Ectodermal cell (in vitro differentiated cells): ENCODE measurements at regions not wholly inside any gene's neighbourhood (a gene's known extent, or its start where the extent isn't known, plus 50 kb on each side); places are given as distances from the start of the nearest gene placed in this dataset.
"Not testable (repeated sequence)": the region's sequence is repeated elsewhere in the genome, so short reads cannot be mapped to it uniquely, and the experiment has no call there.

Experiments
- H3K27ac ChIP-seq: 2 replicates; pipeline ENCODE4 v1.7.0; 2013; ENCODE audit warnings: mild to moderate bottlenecking, low read depth, low read length; ENCODE audit not compliant: insufficient read depth, poor library complexity, severe bottlenecking
- H3K27me3 ChIP-seq: 2 replicates; pipeline ENCODE4 v1.7.0; 2013; ENCODE audit warnings: mild to moderate bottlenecking, low read length; ENCODE audit not compliant: insufficient read depth, control insufficient read depth, poor library complexity, severe bottlenecking
- H3K36me3 ChIP-seq: one replicate; pipeline ENCODE4 v1.7.0; 2013; ENCODE audit warnings: low read length; ENCODE audit not compliant: control insufficient read depth, insufficient read depth
- H3K4me1 ChIP-seq: one replicate; pipeline ENCODE4 v1.7.0; 2013; ENCODE audit warnings: low read length; ENCODE audit not compliant: control insufficient read depth, insufficient read depth
- H3K4me3 ChIP-seq: 2 replicates; pipeline ENCODE4 v1.7.0; 2013; ENCODE audit warnings: low read depth, low read length, control low read depth; ENCODE audit not compliant: insufficient read depth
- H3K9me3 ChIP-seq: 2 replicates; pipeline ENCODE4 v1.7.0; 2013; ENCODE audit warnings: mild to moderate bottlenecking, low read length, moderate library complexity; ENCODE audit not compliant: control insufficient read depth
- WGBS, 2 experiments: methylation state at CpG; one replicate each; pipeline ENCODE4 v1.1.7; 2013; ENCODE audit warnings: missing lambda C conversion rate in 2 of 2; 5-methylcytosine and 5-hydroxymethylcytosine counted together

DNA sequence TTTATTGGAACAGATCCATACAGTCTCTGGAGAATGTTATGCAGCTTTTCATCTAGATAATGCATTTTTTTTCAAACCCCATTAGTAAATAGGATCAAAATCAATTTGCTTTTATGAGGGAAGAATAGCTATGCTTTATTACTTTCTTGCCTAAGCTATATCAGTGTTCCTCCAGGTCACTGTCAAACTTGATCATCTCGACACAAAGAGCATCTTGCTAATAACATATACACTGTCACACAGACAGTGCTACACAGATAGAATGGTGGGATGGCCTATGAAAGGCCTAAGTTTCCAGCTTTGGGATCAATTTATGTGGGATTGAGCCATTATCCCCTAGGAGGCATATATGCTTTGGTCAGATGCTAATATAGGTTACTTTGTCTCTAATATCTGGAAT, 862.9 kb upstream of the SPRY2 start:
- no peaks in the 10 kb centered on the region for H3K4me1 ChIP-seq
- WGBS, 2 experiments: 93% methylated on average over 1 of the region's 1 CpG; no CpG with 5 or more reads in 1 of the 2 experiments

DNA sequence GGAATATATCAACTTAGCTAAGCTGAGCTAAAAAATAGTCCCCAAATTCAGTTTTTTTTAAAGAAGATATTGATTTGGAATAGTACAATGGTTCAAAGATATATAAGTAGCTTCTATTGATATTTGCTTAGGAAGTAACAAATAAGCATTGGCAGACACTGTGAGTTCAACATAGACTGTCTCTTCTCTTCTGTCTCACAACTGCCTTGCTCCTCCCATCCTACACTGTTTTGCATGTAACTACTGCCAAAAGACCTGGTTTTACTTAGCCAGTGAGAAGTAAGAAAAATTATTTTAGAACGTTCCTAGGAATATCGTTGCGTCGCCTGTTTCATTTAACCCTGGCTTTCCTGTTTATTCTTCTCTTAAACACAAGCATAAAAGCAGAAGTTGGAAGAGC, 859.0 kb upstream of the SPRY2 start:
- Histone ChIP-seq H3K4me3 (no peak overlapping the region), H3K27ac (no peak overlapping the region), H3K36me3 (no peaks in the 10 kb centered on the region), H3K9me3 (no peaks in the 10 kb centered on the region), H3K27me3 (no peaks in the 10 kb centered on the region), H3K4me1 (no peaks in the 10 kb centered on the region)
- WGBS, 2 experiments: 90 to 100% methylated on average over 2 to 4 of the region's 4 CpGs

More for the DNA sequence above, 862.9 kb upstream of the SPRY2 start:
- Histone ChIP-seq H3K4me3 (no peak overlapping the region), H3K36me3 (no peaks in the 10 kb centered on the region), H3K27ac (no peak overlapping the region), H3K27me3 (no peaks in the 10 kb centered on the region), H3K9me3 (no peaks in the 10 kb centered on the region)

DNA sequence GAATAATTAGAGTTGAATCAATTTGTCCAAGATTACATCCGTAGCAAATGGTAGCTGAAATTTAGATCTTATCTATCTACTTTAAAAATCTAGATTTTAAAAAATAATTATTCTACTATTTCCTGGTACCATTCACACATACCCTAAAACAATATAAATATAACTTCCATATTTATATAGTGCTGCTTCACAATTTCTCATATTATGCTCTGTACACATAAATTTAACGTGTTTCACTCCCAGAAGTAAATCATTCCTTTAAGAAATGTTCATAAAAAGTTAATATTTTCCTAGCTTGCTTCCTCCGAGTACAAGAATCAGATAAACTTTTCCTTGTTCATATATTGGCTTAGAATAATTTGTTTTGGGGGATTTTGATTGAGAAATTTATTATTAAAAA, 857.0 kb upstream of the SPRY2 start:
- H3K36me3 ChIP-seq: no peaks in the 10 kb centered on the region
- no peaks in the 10 kb centered on the region for H3K27me3 ChIP-seq
- no peaks in the 10 kb centered on the region for H3K9me3 ChIP-seq
- no peak overlapping the region for H3K27ac ChIP-seq
- H3K4me3 ChIP-seq: no peak overlapping the region
- H3K4me1 ChIP-seq: no peaks in the 10 kb centered on the region
- 91 to 100% methylated on average over 1 to 3 of the region's 3 CpGs for WGBS, 2 experiments

DNA sequence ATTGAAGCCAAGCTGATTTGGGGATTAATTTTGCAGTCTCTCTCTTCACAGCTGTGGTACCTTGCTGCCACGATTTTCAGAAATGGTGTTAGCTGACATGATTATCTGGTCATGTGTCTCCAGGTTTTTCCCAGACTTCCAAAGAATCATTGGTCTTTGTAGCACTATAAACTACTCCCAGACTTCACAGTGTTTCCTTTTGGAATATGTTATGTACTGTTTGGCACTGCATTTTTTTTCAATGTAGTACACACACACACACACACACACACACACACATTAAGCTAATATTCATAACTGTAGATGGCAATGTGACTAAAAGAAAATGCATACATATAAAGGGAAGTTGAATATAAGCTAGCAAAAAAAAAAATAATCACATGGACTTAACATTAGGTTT, 856.6 kb upstream of the SPRY2 start:
- WGBS, 2 experiments: 82 to 89% methylated on average over 1 of the region's 1 CpG
- H3K4me3 ChIP-seq: no peak overlapping the region
- no peaks in the 10 kb centered on the region for H3K4me1 ChIP-seq
- H3K27me3 ChIP-seq: no peaks in the 10 kb centered on the region
- H3K9me3 ChIP-seq: no peaks in the 10 kb centered on the region
- H3K36me3 ChIP-seq: no peaks in the 10 kb centered on the region
- H3K27ac ChIP-seq: no peak overlapping the region

DNA sequence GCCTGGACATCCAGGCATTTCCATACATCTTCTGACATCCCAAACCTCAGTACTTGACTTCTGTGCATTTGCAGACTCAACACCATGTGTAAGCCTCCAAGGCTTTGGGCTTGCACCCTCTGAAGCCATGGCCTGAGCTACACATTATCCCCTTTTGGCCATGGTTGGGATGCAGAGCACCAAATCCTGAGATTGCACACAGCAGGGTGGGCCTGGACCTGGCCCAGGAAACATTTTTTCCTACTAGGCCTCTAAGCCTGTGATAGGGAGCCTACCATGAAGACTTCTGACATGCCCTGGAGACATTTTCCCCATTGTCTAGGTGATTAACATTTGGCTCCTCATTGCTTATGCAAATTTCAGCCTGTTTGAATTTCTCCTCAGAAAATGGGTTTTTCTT, 853.4 kb upstream of the SPRY2 start:
- H3K4me3 ChIP-seq: no peak overlapping the region
- H3K9me3 ChIP-seq: no peaks in the 10 kb centered on the region

DNA sequence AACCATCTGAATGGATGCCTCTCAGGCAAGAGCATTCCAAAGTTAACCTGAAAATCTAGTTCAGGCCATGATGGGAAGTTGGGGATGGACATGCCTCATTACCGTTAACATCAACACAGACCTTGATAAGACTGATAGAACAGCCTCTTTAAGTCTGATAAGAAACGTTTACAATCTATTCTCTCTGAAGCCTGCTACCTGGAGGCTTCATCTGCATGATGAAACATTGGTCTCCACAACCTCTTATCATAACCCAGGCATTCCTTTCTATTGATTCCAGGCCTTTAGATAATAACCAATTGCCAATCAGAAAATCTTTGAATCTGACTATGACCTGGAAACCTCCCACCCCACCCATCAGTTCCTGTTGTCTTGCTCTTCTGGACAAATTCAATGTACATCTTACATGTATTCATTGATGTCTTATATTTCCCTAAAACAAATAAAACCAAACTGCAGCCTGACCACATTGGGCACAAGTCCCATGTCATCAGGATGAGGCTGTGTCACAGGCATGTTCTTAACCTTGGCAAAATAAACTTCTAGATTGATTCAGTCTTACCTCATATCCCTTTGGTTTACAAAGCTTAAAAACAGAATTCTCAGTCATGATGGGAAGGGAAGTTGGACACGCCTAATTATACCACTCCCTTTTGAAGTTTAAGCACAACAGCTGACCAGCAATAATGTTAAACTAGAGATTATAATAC, 843.8 kb upstream of the SPRY2 start:
- Histone ChIP-seq H3K27me3 (no peaks in the 10 kb centered on the region), H3K27ac (no peak overlapping the region), H3K36me3 (no peaks in the 10 kb centered on the region), H3K4me3 (no peak overlapping the region), H3K4me1 (no peaks in the 10 kb centered on the region), H3K9me3 (no peaks in the 10 kb centered on the region)
- 88 to 94% methylated on average over 2 to 3 of the region's 3 CpGs for WGBS, 2 experiments

More for the DNA sequence above, 853.4 kb upstream of the SPRY2 start:
- Histone ChIP-seq H3K4me1 (no peaks in the 10 kb centered on the region), H3K36me3 (no peaks in the 10 kb centered on the region), H3K27me3 (no peaks in the 10 kb centered on the region), H3K27ac (no peak overlapping the region)

DNA sequence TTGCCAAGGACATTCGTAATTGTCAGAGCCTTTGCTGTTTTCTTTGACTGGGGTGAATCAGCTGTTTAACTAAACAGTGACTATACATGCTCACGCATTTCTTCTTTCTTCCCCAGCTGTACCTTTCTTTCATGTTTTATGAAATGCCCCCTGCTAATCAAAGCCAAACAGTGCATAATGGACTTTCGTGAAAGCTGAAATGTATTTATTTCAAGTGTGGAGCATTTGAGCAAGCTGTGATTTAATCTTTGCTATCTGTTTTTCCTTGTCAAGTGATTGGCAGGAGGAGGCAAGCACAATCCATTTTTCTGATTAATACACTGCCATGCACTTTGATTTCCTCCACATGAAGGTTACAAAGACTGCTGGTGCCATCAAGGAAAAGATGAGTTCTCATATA, 831.7 kb upstream of the SPRY2 start:
- Histone ChIP-seq H3K4me3 (no peak overlapping the region), H3K27me3 (no peaks in the 10 kb centered on the region), H3K9me3 (no peaks in the 10 kb centered on the region), H3K4me1 (no peaks in the 10 kb centered on the region), H3K36me3 (no peaks in the 10 kb centered on the region), H3K27ac (no peak overlapping the region)
- 79 to 85% methylated on average over 3 of the region's 3 CpGs for WGBS, 2 experiments

DNA sequence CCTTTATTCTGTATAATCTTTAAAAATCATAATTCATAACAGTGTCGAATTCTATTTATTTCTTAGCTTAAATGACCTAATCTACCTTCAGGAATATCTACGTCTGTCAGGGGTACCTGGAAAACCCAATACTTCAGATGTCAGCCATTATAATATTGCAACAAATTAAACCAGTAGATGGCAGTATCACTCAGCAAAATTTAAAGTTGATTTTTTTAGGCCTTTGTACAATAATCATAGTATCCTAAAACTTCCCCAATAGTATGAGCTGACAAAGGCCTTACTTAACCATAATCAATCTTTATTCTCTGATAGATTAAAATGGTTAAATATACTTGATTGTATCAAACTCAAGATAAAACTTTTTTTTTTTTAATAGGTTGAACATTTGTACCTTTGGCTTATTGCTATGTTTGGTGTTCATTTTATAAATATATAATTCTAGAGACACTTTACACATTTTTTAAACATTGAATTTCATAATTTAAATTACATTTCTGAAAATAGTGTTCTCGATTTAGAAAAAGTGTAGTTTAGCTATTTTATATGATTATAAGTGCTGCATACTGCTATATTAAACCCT, 830.2 kb upstream of the SPRY2 start:
- Histone ChIP-seq H3K9me3 (no peaks in the 10 kb centered on the region), H3K4me3 (no peak overlapping the region), H3K27ac (no peak overlapping the region), H3K27me3 (no peaks in the 10 kb centered on the region), H3K4me1 (no peaks in the 10 kb centered on the region), H3K36me3 (no peaks in the 10 kb centered on the region)
- WGBS, 2 experiments: 43 to 46% methylated on average over 2 of the region's 3 CpGs

DNA sequence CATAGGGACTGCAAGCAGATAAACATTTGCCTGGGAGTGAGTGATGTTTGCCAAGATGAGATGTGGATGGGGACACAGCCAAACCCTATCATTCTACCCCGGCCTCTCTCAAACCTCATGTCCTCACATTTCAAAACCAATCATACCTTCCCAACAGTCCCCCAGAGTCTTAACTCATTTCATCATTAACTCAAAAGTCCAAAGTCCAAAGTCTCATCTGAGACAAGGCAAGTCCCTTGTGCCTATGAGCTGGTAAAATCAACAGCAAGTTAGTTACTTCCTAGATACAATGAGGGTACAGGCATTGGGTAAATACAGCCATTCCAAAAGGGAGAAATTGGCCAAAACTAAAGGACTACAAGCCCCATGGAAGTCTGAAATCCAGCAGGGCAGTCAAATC, 822.9 kb upstream of the SPRY2 start:
- H3K36me3 ChIP-seq, H3K4me1 ChIP-seq, H3K4me3 ChIP-seq, H3K27ac ChIP-seq, H3K27me3 ChIP-seq, H3K9me3 ChIP-seq: not testable (repeated sequence)
- 71 to 80% methylated on average over 1 of the region's 1 CpG for WGBS, 2 experiments

DNA sequence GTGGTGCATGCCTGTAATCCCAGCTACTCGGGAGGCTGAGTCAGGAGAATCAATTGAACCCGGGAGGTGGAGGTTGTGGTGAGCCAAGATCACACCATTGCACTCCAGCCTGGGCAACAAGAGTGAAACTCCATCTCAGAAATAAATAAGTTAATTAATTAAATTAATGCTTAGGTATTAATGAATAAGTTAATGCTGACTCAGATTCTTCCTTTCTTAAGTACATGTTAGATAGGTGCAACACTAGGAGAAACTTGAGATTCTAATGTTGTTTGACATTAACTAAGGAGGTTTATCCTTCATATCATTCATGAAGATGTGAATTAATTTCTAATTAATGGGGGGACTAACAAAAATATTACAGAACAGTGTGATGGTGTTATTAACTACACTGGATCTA, 812.6 kb upstream of the SPRY2 start:
- Histone ChIP-seq H3K9me3 (no peaks in the 10 kb centered on the region), H3K4me3 (no peak overlapping the region), H3K36me3 (no peaks in the 10 kb centered on the region), H3K27ac (no peak overlapping the region), H3K27me3 (no peaks in the 10 kb centered on the region), H3K4me1 (no peaks in the 10 kb centered on the region)
- 94 to 97% methylated on average over 2 of the region's 2 CpGs for WGBS, 2 experiments
